Liver (tissue), 8 donors: ENCODE measurements at regions not wholly inside any gene's neighbourhood (a gene's known extent, or its start where the extent isn't known, plus 50 kb on each side); places are given as distances from the start of the nearest gene placed in this dataset.

ENCODE experiments used
- DNase-seq: peaks from one replicate; pipeline ENCODE4 v3.0.0-alpha.2; 2017; ENCODE audit warnings: low spot score
- H3K27ac ChIP-seq, 2 donors: one replicate each; pipeline ENCODE4 v1.7.0; 2013; ENCODE audit warnings: inconsistent platforms in 2 of 2, low read length in 2 of 2, control low read depth in 1 of 2, low read depth in 1 of 2, mild to moderate bottlenecking in 1 of 2
- H3K27me3 ChIP-seq, 4 donors: one replicate each; pipeline versions ENCODE4 v1.6.1 to v1.7.0; 2013; ENCODE audit warnings: low read length in 3 of 4, inconsistent platforms in 1 of 4, mild to moderate bottlenecking in 1 of 4, moderate library complexity in 1 of 4; ENCODE audit not compliant: control insufficient read depth in 4 of 4, insufficient read depth in 4 of 4
- H3K36me3 ChIP-seq, 4 donors: one replicate each; pipeline versions ENCODE4 v1.6.1 to v1.7.0; 2013; ENCODE audit warnings: low read length in 3 of 4, mild to moderate bottlenecking in 3 of 4, low read depth in 1 of 4, moderate library complexity in 1 of 4; ENCODE audit not compliant: control insufficient read depth in 4 of 4, insufficient read depth in 3 of 4
- H3K4me1 ChIP-seq, 4 donors: one replicate each; pipeline versions ENCODE4 v1.6.1 to v1.7.0; 2013; ENCODE audit warnings: low read length in 3 of 4, mild to moderate bottlenecking in 3 of 4, moderate library complexity in 1 of 4; ENCODE audit not compliant: control insufficient read depth in 4 of 4, insufficient read depth in 4 of 4
- H3K4me3 ChIP-seq, 3 donors: one replicate each; pipeline versions ENCODE4 v1.6.1 to v1.7.0; 2013; ENCODE audit warnings: low read length in 3 of 3, control low read depth in 1 of 3, low read depth in 1 of 3, mild to moderate bottlenecking in 1 of 3
- H3K9ac ChIP-seq, 2 donors: one replicate each; pipeline ENCODE4 v1.7.0; 2013; ENCODE audit warnings: low read length in 2 of 2, mild to moderate bottlenecking in 2 of 2, moderate library complexity in 2 of 2, control low read depth in 1 of 2, low read depth in 1 of 2
- H3K9me3 ChIP-seq, 4 donors: one replicate each; pipeline versions ENCODE4 v1.6.1 to v1.7.0; 2013; ENCODE audit warnings: low read length in 3 of 4; ENCODE audit not compliant: control insufficient read depth in 4 of 4
- EGR1 ChIP-seq, 2 donors: IDR thresholded peaks; 2 replicates each; pipeline ENCODE4 v1.6.1; 2016 to 2018; ENCODE audit warnings: antibody characterized with exemption in 2 of 2, low read depth in 2 of 2
- FOXA1 ChIP-seq: IDR thresholded peaks from 2 replicates; pipeline ENCODE4 v1.6.1; 2016; ENCODE audit warnings: antibody characterized with exemption
- FOXA2 ChIP-seq: IDR thresholded peaks from 2 replicates; pipeline ENCODE4 v1.6.1; 2016; ENCODE audit warnings: antibody characterized with exemption
- GABPA ChIP-seq, 2 donors: IDR thresholded peaks in 1 of 2; conservative IDR thresholded peaks in 1 of 2; 2 replicates each; pipeline ENCODE4 v1.6.1; 2016; ENCODE audit warnings: antibody characterized with exemption in 2 of 2, mild to moderate bottlenecking in 1 of 2, moderate library complexity in 1 of 2
- HNF4A ChIP-seq, 2 donors: conservative IDR thresholded peaks; 2 replicates each; pipeline ENCODE4 v1.6.1; 2016; ENCODE audit warnings: antibody characterized with exemption in 2 of 2, mild to moderate bottlenecking in 2 of 2
- HNF4G ChIP-seq: IDR thresholded peaks from 2 replicates; pipeline ENCODE4 v1.6.1; 2016; ENCODE audit warnings: antibody characterized with exemption
- JUND ChIP-seq, 2 donors: IDR thresholded peaks; 2 replicates each; pipeline ENCODE4 v1.6.1; 2016; ENCODE audit warnings: antibody characterized with exemption in 2 of 2
- NR2F2 ChIP-seq: IDR thresholded peaks from 2 replicates; pipeline ENCODE4 v1.6.1; 2016; ENCODE audit warnings: antibody characterized with exemption
- RAD21 ChIP-seq, 2 donors: IDR thresholded peaks; 2 replicates each; pipeline ENCODE4 v1.6.1; 2016; ENCODE audit warnings: antibody characterized with exemption in 2 of 2, mild to moderate bottlenecking in 2 of 2
- REST ChIP-seq: IDR thresholded peaks from 2 replicates; pipeline ENCODE4 v1.6.1; 2016; ENCODE audit warnings: antibody characterized with exemption, mild to moderate bottlenecking
- RXRA ChIP-seq, 2 donors: IDR thresholded peaks; 2 replicates each; pipeline ENCODE4 v1.6.1; 2017 to 2018; ENCODE audit warnings: antibody characterized with exemption in 2 of 2, mild to moderate bottlenecking in 1 of 2
- SP1 ChIP-seq: IDR thresholded peaks from 2 replicates; pipeline ENCODE4 v1.6.1; 2018; ENCODE audit warnings: antibody characterized with exemption, mild to moderate bottlenecking
- TAF1 ChIP-seq: conservative IDR thresholded peaks from 2 replicates; pipeline ENCODE4 v1.6.1; 2016; ENCODE audit warnings: antibody characterized with exemption, mild to moderate bottlenecking
- YY1 ChIP-seq: IDR thresholded peaks from 2 replicates; pipeline ENCODE4 v1.6.1; 2016; ENCODE audit warnings: antibody characterized with exemption, mild to moderate bottlenecking
- WGBS: extraction: QIAGEN DNeasy Blood & Tissue Kit; methylation state at CpG from one replicate; pipeline ENCODE4 v1.1.7; 2013; 5-methylcytosine and 5-hydroxymethylcytosine counted together
- TF ChIP-seq, protein P1 (sequence below): IDR thresholded peaks from 2 replicates; pipeline ENCODE4 v1.6.1; 2016; ENCODE audit warnings: antibody characterized with exemption
- TF ChIP-seq, protein P2 (sequence below): IDR thresholded peaks from 2 replicates; pipeline ENCODE4 v1.6.1; 2016; ENCODE audit warnings: antibody characterized with exemption
- TF ChIP-seq, protein P3 (sequence below): IDR thresholded peaks from 2 replicates; pipeline ENCODE4 v1.6.1; 2016; ENCODE audit warnings: antibody characterized with exemption
- TF ChIP-seq, protein P4 (sequence below): fragments of 150-350 bp; IDR thresholded peaks from 2 replicates; pipeline ENCODE4 v1.5.1; 2017; ENCODE audit warnings: improper control_type of control experiment, low read depth, low read length; ENCODE audit not compliant: missing input control
- donor health status: healthy.
- donor health status: healthy.
- donor health status: healthy.
- donor health status: healthy.
- donor health status: healthy.

DNA sequence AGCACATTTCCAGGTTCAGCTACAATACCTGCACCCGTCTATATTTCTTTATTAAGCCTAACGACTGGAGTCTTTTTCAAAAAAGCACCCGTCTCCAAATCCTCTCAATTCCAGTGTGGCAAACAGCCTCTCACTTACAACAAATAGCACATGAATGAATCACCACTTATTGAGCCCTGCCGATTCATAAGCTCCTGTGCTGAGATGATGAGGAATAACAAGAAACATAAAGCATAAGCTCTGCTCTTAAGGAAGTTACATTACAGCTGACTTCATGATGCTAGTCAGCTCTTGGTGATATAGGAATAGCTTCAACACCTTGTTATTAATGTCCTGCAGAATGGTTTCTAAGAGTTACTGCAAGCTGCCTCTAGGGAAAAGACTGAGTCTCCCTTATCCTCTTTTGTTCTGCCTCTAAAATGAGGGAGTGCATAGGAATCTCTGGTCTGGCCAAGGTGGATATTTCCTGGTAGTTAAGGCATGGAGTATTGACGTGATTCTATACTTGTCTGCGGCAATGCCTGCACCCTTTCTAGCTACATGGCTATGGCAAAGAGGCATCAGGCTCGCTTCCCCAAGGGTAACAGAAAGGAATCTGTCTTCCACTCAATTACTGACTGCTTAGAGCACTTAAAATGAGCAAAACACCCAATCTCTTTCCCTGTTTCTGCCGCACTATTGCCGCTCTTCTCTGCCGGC, 195.7 kb downstream of the KLF12 start:
- Histone ChIP-seq H3K27me3 (no peaks in the 10 kb centered on the region), H3K36me3 (peaks cover 0 to 2% (median 0%) of the 10 kb centered on the region in 4 donors), H3K9ac (no peak overlapping the region), H3K4me1 (peaks cover 0 to 5% (median 0%) of the 10 kb centered on the region in 4 donors), H3K4me3 (no peak overlapping the region), H3K27ac (no peak overlapping the region), H3K9me3 (no peaks in the 10 kb centered on the region)
- no peak for DNase-seq
- WGBS, result 95% methylated on average over 10 of the region's 10 CpGs
- TF ChIP-seq RAD21 (IDR thresholded peaks at IDR 0.05) (no peak), NR2F2 (no peak), YY1 (no peak), JUND (IDR thresholded peaks at IDR 0.05) (no peak), FOXA1 (no peak), SP1 (no peak), TAF1 (no peak), GABPA (IDR thresholded peaks at IDR 0.05 in 1 of 2, conservative IDR thresholded peaks at IDR 0.05 in 1 of 2) (no peak), EGR1 (IDR thresholded peaks at IDR 0.05; ENCODE audit: low read depth in 2 of 2) (no peak), RXRA (IDR thresholded peaks at IDR 0.05) (no peak), HNF4A (conservative IDR thresholded peaks at IDR 0.05) (no peak), HNF4G (no peak), FOXA2 (no peak), REST (no peak)
- TF ChIP-seq, protein P1, sequence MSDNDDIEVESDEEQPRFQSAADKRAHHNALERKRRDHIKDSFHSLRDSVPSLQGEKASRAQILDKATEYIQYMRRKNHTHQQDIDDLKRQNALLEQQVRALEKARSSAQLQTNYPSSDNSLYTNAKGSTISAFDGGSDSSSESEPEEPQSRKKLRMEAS, result no peak
- TF ChIP-seq, protein P2, sequence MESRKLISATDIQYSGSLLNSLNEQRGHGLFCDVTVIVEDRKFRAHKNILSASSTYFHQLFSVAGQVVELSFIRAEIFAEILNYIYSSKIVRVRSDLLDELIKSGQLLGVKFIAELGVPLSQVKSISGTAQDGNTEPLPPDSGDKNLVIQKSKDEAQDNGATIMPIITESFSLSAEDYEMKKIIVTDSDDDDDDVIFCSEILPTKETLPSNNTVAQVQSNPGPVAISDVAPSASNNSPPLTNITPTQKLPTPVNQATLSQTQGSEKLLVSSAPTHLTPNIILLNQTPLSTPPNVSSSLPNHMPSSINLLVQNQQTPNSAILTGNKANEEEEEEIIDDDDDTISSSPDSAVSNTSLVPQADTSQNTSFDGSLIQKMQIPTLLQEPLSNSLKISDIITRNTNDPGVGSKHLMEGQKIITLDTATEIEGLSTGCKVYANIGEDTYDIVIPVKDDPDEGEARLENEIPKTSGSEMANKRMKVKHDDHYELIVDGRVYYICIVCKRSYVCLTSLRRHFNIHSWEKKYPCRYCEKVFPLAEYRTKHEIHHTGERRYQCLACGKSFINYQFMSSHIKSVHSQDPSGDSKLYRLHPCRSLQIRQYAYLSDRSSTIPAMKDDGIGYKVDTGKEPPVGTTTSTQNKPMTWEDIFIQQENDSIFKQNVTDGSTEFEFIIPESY, result no peak
- TF ChIP-seq, protein P3, sequence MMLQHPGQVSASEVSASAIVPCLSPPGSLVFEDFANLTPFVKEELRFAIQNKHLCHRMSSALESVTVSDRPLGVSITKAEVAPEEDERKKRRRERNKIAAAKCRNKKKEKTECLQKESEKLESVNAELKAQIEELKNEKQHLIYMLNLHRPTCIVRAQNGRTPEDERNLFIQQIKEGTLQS, result no peak
- TF ChIP-seq, protein P4, sequence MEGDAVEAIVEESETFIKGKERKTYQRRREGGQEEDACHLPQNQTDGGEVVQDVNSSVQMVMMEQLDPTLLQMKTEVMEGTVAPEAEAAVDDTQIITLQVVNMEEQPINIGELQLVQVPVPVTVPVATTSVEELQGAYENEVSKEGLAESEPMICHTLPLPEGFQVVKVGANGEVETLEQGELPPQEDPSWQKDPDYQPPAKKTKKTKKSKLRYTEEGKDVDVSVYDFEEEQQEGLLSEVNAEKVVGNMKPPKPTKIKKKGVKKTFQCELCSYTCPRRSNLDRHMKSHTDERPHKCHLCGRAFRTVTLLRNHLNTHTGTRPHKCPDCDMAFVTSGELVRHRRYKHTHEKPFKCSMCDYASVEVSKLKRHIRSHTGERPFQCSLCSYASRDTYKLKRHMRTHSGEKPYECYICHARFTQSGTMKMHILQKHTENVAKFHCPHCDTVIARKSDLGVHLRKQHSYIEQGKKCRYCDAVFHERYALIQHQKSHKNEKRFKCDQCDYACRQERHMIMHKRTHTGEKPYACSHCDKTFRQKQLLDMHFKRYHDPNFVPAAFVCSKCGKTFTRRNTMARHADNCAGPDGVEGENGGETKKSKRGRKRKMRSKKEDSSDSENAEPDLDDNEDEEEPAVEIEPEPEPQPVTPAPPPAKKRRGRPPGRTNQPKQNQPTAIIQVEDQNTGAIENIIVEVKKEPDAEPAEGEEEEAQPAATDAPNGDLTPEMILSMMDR, result no peak
